ENCODE measurements at regions not wholly inside any gene's neighbourhood (a gene's known extent, or its start where the extent isn't known, plus 50 kb on each side); places are given as distances from the start of the nearest gene placed in this dataset.

DNA sequence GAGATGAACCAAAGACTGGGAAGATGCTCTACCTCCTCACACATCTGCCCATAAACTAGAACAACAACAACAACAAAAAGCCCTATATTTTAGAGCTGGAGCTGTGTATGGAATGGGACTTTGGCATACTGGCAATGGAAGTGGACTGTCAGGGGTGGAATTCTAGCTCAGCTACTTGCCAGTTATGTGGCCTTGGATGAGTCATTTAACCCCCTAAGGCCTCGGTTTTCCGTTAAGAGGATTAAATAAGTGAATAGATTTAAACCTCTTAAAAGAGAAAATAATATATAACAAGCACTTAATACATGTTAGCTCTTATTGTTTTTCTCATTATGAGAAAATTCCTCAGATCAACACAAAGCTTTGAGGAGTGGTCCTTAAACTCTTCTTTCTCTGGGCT is 195.0 kb downstream of the KIF18A start (continued):
- TF ChIP-seq, protein P1, sequence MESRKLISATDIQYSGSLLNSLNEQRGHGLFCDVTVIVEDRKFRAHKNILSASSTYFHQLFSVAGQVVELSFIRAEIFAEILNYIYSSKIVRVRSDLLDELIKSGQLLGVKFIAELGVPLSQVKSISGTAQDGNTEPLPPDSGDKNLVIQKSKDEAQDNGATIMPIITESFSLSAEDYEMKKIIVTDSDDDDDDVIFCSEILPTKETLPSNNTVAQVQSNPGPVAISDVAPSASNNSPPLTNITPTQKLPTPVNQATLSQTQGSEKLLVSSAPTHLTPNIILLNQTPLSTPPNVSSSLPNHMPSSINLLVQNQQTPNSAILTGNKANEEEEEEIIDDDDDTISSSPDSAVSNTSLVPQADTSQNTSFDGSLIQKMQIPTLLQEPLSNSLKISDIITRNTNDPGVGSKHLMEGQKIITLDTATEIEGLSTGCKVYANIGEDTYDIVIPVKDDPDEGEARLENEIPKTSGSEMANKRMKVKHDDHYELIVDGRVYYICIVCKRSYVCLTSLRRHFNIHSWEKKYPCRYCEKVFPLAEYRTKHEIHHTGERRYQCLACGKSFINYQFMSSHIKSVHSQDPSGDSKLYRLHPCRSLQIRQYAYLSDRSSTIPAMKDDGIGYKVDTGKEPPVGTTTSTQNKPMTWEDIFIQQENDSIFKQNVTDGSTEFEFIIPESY (IDR thresholded peaks at IDR 0.05), result no peak
- TF ChIP-seq FOXA2 (IDR thresholded peaks at IDR 0.05) (no peak), FOXA1 (IDR thresholded peaks at IDR 0.05) (no peak), HNF4G (IDR thresholded peaks at IDR 0.05) (no peak), TAF1 (conservative IDR thresholded peaks at IDR 0.05) (no peak), JUND (IDR thresholded peaks at IDR 0.05) (no peak), GABPA (IDR thresholded peaks at IDR 0.05 in 1 of 2, conservative IDR thresholded peaks at IDR 0.05 in 1 of 2) (no peak)
- TF ChIP-seq, protein P2, sequence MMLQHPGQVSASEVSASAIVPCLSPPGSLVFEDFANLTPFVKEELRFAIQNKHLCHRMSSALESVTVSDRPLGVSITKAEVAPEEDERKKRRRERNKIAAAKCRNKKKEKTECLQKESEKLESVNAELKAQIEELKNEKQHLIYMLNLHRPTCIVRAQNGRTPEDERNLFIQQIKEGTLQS (IDR thresholded peaks at IDR 0.05), result no peak

DNA sequence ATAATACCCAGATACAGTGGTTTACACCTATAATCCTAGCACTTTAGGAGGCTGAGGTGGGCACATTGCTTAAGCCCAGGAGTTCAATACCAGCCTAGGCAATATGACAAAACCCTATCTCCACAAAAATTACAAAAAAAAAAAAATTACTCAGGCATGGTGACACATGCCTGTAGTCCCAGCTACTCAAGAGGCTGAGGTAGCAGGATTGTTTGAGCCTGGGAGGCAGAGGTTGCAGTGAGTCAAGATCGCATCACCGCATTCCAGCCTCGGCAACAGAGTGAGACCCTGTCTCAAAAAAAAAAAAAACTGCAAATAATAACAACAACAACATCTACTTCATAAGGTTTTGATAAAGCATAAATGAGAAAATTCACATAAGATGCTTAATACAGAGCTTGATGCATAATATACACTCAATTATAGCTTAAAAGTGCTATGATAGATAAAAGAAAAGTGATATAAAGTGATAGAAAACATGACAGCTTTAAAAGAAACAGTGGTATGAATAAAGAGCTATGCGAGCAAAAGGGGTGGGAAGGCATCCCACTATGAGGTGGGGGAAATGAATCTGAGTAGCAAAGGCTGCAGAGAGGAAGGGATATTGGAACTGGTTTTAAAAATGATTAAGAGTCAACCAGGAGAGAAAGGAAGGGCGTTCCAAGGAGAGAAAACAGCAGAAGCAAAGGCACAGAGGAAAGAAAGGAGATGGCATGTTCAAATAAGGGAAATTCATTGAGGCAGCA is 197.6 kb downstream of the KIF18A start:
- peaks cover 0 to 3% (median 0%) of the 10 kb centered on the region in 4 donors for H3K9me3 ChIP-seq (ENCODE audit: control insufficient read depth in 4 of 4, low read length in 3 of 4)
- H3K27ac ChIP-seq (ENCODE audit: low read depth in 1 of 2, low read length in 2 of 2), result no peak overlapping the region
- H3K4me3 ChIP-seq (ENCODE audit: low read depth in 1 of 3, low read length in 3 of 3), result no peak overlapping the region
- H3K9ac ChIP-seq (ENCODE audit: low read depth in 1 of 2, low read length in 2 of 2), result no peak overlapping the region
- no peak for TF ChIP-seq JUND (IDR thresholded peaks at IDR 0.05)
- TF ChIP-seq, protein P3, sequence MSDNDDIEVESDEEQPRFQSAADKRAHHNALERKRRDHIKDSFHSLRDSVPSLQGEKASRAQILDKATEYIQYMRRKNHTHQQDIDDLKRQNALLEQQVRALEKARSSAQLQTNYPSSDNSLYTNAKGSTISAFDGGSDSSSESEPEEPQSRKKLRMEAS (IDR thresholded peaks at IDR 0.05), result no peak
- TF ChIP-seq FOXA1 (IDR thresholded peaks at IDR 0.05), result no peak
- TF ChIP-seq, protein P2 (IDR thresholded peaks at IDR 0.05), result no peak
- TF ChIP-seq, protein P1 (IDR thresholded peaks at IDR 0.05), result no peak
- no peak for TF ChIP-seq YY1 (IDR thresholded peaks at IDR 0.05)
- no peak for TF ChIP-seq GABPA (IDR thresholded peaks at IDR 0.05 in 1 of 2, conservative IDR thresholded peaks at IDR 0.05 in 1 of 2)
- no peak for TF ChIP-seq HNF4A (conservative IDR thresholded peaks at IDR 0.05)
- TF ChIP-seq NR2F2 (IDR thresholded peaks at IDR 0.05), result no peak
- TF ChIP-seq HNF4G (IDR thresholded peaks at IDR 0.05), result no peak
- TF ChIP-seq, protein P4, sequence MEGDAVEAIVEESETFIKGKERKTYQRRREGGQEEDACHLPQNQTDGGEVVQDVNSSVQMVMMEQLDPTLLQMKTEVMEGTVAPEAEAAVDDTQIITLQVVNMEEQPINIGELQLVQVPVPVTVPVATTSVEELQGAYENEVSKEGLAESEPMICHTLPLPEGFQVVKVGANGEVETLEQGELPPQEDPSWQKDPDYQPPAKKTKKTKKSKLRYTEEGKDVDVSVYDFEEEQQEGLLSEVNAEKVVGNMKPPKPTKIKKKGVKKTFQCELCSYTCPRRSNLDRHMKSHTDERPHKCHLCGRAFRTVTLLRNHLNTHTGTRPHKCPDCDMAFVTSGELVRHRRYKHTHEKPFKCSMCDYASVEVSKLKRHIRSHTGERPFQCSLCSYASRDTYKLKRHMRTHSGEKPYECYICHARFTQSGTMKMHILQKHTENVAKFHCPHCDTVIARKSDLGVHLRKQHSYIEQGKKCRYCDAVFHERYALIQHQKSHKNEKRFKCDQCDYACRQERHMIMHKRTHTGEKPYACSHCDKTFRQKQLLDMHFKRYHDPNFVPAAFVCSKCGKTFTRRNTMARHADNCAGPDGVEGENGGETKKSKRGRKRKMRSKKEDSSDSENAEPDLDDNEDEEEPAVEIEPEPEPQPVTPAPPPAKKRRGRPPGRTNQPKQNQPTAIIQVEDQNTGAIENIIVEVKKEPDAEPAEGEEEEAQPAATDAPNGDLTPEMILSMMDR (IDR thresholded peaks at IDR 0.05; ENCODE audit: low read depth, low read length, missing input control), result no peak
- TF ChIP-seq TAF1 (conservative IDR thresholded peaks at IDR 0.05), result no peak
- no peak for TF ChIP-seq SP1 (IDR thresholded peaks at IDR 0.05)
- TF ChIP-seq FOXA2 (IDR thresholded peaks at IDR 0.05), result no peak
- TF ChIP-seq RXRA (IDR thresholded peaks at IDR 0.05), result no peak
- TF ChIP-seq RAD21 (IDR thresholded peaks at IDR 0.05), result no peak
- TF ChIP-seq, protein P5, sequence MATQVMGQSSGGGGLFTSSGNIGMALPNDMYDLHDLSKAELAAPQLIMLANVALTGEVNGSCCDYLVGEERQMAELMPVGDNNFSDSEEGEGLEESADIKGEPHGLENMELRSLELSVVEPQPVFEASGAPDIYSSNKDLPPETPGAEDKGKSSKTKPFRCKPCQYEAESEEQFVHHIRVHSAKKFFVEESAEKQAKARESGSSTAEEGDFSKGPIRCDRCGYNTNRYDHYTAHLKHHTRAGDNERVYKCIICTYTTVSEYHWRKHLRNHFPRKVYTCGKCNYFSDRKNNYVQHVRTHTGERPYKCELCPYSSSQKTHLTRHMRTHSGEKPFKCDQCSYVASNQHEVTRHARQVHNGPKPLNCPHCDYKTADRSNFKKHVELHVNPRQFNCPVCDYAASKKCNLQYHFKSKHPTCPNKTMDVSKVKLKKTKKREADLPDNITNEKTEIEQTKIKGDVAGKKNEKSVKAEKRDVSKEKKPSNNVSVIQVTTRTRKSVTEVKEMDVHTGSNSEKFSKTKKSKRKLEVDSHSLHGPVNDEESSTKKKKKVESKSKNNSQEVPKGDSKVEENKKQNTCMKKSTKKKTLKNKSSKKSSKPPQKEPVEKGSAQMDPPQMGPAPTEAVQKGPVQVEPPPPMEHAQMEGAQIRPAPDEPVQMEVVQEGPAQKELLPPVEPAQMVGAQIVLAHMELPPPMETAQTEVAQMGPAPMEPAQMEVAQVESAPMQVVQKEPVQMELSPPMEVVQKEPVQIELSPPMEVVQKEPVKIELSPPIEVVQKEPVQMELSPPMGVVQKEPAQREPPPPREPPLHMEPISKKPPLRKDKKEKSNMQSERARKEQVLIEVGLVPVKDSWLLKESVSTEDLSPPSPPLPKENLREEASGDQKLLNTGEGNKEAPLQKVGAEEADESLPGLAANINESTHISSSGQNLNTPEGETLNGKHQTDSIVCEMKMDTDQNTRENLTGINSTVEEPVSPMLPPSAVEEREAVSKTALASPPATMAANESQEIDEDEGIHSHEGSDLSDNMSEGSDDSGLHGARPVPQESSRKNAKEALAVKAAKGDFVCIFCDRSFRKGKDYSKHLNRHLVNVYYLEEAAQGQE (IDR thresholded peaks at IDR 0.05), result no peak
- 73% methylated on average over 5 of the region's 5 CpGs for WGBS
- H3K27me3 ChIP-seq (ENCODE audit: control insufficient read depth in 4 of 4, insufficient read depth in 4 of 4, low read length in 3 of 4), result no peaks in the 10 kb centered on the region
- no peaks in the 10 kb centered on the region for H3K4me1 ChIP-seq (ENCODE audit: control insufficient read depth in 4 of 4, insufficient read depth in 4 of 4, low read length in 3 of 4)
- no peak for DNase-seq (ENCODE audit: low spot score)
- no peaks in the 10 kb centered on the region for H3K36me3 ChIP-seq (ENCODE audit: control insufficient read depth in 4 of 4, insufficient read depth in 3 of 4, low read depth in 1 of 4, low read length in 3 of 4)

Data from liver (tissue), 8 donors.